NB4 (cell line): ENCODE measurements at regions not wholly inside any gene's neighbourhood (a gene's known extent, or its start where the extent isn't known, plus 50 kb on each side); places are given as distances from the start of the nearest gene placed in this dataset.

Experiments
- MYC ChIP-seq: IDR thresholded peaks from 2 replicates; pipeline ENCODE4 v1.6.1; 2011; ENCODE audit warnings: low read depth, low read length
- POLR2A ChIP-seq: IDR thresholded peaks from 2 replicates; pipeline ENCODE4 v1.6.1; 2011; ENCODE audit warnings: mild to moderate bottlenecking; ENCODE audit not compliant: insufficient read length; ENCODE audit errors: extremely low read depth
- TF ChIP-seq, protein P1 (sequence below): IDR thresholded peaks from one replicate; pipeline ENCODE4 v1.5.1; 2012; ENCODE audit warnings: low read depth, low read length
- TF ChIP-seq, protein P2 (sequence below): IDR thresholded peaks from 2 replicates; pipeline ENCODE4 v1.6.1; 2011; ENCODE audit warnings: low read depth, low read length

DNA sequence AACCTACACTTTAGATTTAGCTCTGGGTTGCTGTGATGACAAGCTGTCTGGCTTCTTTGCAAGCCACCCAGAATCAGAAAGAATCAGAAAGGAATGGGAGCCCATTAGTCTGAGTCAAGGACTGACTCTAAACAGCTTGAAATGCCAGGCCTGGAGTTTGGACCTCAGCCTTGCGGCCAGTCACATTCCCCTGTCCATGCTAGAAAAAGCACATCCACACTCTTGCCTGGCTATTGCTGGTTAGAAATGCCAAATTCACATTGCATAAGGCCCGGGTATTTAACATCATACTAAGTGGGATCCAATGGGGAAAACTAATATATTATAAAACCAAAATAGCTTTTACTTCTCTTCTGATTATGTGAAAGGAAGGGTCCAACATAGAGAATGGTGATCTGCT is 756.8 kb upstream of the KLHL29 start:
- TF ChIP-seq, protein P1, sequence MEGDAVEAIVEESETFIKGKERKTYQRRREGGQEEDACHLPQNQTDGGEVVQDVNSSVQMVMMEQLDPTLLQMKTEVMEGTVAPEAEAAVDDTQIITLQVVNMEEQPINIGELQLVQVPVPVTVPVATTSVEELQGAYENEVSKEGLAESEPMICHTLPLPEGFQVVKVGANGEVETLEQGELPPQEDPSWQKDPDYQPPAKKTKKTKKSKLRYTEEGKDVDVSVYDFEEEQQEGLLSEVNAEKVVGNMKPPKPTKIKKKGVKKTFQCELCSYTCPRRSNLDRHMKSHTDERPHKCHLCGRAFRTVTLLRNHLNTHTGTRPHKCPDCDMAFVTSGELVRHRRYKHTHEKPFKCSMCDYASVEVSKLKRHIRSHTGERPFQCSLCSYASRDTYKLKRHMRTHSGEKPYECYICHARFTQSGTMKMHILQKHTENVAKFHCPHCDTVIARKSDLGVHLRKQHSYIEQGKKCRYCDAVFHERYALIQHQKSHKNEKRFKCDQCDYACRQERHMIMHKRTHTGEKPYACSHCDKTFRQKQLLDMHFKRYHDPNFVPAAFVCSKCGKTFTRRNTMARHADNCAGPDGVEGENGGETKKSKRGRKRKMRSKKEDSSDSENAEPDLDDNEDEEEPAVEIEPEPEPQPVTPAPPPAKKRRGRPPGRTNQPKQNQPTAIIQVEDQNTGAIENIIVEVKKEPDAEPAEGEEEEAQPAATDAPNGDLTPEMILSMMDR: no peak
- no peak for TF ChIP-seq POLR2A
- TF ChIP-seq, protein P2, sequence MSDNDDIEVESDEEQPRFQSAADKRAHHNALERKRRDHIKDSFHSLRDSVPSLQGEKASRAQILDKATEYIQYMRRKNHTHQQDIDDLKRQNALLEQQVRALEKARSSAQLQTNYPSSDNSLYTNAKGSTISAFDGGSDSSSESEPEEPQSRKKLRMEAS: no peak
- TF ChIP-seq MYC: no peak
